HG02763 (cell line): ENCODE measurements at regions not wholly inside any gene's neighbourhood (a gene's known extent, or its start where the extent isn't known, plus 50 kb on each side); places are given as distances from the start of the nearest gene placed in this dataset.

Experiments used
- ATAC-seq: cut with Tn5 transposase; IDR thresholded peaks from one replicate; pipeline ENCODE4 v1.9.1; 2021; ENCODE audit warnings: mild to moderate bottlenecking, moderate library complexity; ENCODE audit not compliant: unreplicated experiment

DNA sequence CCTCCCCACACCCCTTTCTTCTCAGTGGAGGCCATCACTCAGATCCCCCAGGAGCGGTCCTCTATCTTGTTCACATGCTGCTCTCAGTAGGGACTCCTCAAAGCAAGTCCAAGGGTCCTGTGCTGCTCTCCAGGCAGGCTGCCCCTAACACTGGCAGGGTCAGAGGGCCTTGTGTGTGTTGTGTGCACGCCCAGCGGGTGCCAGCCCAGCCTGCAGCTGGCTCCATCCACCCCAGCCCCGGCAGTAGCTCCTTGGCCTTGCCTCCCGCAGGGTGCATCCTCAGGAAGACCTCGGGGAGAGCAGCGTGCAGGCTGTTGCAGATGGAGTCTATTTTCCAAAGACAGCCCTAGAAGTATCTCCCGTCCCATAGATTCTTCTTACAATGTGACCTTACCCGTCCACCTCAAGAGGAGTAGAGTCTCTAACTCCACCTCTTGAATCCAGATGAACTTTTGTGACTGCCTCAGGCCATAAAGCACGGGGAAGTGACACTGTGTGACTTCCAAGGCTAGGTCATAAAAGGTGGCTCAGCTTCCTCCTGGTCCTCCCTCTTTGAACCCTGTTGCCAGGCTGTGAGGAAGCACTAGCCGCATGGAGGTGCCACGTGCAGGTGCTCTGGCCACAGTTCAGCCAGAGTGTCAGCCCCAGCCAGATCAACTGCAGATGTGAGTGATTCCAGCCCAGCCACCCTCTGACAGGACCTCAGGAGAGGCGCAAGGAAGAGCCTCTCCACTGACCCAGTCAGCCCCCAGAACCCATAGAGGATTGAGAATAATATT, 531.6 kb downstream of the SHQ1 start:
- ATAC-seq, result no peak

GRCh38 chr3:72313308-72313707, 528.4 kb upstream of the PROK2 start:
- ATAC-seq, result no peak

GRCh38 chr3:72312339-72312738, 527.4 kb upstream of the PROK2 start:
- no peak for ATAC-seq

- no peak for ATAC-seq
Observed at GRCh38 chr3:72311425-72311824, 526.5 kb upstream of the PROK2 start.

DNA sequence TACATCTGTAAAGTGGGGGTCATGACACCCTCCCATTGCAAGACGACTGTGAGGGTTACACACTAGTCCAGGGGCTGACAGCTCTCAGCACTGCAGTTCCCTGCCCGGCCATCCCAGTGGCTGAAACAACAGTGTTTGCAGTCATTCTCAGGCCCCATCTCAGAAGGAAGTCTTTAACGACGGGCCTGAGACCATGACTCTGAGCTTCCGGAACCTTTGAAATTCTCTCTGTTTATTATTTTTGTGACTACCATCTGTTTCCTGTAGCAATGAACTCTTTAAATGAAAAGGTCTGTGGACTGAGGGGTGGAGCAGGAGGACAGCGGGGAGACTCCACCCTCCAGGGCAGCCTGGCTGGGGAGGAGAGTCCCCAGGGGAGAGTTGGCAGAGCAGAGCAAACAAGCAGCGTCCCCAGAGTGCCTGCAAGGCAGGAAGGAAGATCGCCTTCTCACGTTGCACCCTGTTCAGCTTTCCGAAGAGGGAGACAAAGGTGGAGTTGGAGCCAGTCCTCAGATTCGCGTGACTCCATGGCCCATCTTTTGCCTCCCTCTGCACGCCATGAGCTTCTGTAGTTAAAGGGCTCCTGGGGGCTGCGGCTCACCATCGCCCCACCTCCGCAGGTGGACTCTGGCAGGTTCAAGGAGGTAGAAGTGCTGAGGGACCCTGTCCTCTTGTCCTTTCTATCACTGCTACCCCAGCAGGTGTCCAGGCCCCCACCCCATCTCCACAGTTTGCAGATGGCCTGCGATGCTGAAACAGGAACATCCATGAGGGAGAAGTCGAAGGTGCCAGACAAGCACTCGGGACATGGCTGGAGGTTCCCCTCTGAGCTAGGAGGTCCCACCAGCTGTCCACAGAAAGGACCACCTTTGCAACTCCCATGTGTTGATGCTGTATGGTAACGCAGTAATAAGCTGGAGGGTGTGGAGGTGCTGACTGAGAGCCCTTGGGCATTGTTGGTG, 525.8 kb upstream of the PROK2 start:
- ATAC-seq, result peak; percentile 91

- ATAC-seq, result no peak
Observed at GRCh38 chr3:72309661-72310418, 524.9 kb upstream of the PROK2 start.

- ATAC-seq, result no peak
Observed at GRCh38 chr3:72308641-72309040, 523.7 kb upstream of the PROK2 start.

DNA sequence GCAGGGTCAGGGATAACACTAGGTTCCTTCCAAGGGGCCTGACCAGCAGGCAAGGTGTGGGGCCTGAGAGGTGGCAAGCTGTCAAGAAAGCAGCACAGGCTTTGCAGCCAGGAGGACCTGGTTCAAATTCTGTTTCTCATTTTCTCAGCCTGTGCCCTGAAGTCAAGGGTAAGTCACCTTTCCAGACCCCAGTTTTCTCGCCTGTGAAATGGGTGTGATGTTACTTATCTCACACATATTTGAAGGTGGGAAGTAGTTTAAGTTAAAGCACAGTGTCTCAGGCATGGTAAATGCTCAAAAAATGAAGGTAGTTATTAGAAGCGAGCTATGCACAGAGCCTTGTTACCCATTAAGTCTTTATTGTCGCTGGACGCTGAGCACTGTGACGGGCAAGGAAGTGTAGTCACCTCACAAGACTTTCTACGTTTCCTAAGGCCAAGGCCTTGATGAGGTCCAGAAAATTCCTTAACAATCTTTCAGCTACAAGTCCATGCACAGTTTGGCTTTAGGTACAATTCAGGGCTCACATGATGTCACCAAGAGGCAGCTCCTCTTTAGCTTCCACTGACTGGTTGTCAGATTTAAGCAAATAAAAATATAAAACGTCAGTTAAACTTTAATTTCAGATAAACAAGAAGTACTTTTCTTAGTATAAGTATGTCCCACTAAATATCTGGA, 522.6 kb upstream of the PROK2 start:
- no peak for ATAC-seq

DNA sequence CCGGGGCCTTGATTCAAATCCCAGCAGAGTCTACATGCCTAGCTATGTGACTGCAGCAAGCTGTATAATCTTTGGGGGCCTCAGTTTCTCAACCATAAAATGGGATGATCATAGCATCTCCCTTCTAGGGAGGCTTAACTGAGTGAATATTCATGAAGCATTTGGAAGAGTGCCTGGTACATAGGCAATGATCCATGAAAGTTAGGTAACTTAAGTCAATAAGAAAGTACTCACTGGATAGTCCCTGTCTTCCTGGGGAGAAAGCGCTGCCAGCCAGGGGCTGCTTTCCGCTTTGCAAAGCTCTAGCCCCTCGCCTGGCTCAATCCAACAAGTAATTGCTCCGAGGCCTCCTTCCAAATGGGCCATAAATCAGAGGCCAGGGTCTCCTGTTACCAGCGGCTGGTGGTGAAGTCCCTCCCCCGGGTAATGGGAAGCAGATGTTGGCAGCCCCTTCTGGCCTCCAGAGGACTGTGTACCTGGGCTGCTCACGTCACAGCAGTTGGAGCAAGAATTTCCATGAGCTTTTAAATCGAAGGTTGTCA, 521.9 kb upstream of the PROK2 start:
- no peak for ATAC-seq

DNA sequence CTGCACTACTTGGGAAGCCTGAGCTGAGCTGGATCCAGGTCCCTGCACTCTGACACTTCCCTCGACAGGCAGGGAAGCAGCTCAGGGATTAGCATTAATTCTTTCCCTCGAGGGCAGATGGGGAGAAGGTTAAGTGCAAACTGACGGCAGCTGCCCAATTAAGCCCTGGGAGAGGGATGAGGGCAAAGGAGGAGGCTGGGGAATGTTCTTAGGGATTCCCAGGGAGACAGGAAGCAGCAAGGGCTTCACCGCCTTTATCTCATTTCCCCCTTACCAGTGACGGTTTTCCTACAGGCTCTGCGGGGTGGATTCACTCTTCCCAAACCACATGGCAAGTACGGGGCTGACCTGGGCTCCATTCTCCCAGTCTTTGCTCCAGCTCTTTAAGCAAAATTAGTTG, 519.0 kb upstream of the PROK2 start:
- no peak for ATAC-seq

GRCh38 chr3:72301779-72302178, 516.8 kb upstream of the PROK2 start:
- ATAC-seq, result no peak

GRCh38 chr3:72300621-72301020, 515.7 kb upstream of the PROK2 start:
- ATAC-seq, result no peak

DNA sequence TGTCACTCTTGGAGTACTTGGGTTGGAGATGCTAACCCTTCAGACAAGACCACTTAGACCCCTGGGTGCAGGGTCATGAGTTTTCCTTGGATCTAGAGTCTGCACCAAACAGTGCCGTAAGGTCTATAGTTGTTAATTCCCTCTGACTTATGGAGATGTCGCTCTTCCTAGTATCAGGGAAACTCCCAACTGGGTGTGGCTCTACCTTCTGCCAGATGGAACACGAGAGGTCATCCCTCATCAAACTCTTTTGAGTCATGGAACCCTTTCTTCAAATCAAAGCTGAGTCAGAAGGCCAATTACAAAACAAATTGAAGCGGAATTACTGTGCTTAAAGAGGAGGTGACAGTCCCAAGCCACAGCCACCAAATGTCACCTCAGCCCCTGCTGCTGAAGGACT, 514.9 kb upstream of the PROK2 start:
- ATAC-seq, result no peak

DNA sequence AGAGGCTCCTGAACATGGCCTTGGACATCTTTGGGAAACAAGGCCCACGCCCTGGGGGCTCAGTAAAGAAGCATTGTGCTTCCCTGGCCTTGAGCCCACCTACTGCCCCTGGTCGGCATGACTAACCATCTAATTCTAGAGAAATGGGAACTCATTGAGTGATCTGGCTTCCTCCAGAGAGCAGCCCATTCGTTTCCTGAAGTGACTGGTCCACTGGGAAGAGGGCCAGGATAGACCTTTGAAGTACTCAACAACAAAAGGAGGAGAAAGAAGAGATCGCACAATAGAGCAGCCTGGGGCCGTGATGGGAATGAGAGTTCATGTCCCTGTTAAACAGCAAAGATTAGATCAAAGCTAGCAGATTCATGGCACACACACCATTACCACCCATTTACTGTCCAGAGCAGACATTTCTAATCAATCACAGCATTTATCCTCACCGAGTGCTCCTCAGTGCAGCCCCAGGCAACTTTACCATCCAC, 514.4 kb upstream of the PROK2 start:
- no peak for ATAC-seq

DNA sequence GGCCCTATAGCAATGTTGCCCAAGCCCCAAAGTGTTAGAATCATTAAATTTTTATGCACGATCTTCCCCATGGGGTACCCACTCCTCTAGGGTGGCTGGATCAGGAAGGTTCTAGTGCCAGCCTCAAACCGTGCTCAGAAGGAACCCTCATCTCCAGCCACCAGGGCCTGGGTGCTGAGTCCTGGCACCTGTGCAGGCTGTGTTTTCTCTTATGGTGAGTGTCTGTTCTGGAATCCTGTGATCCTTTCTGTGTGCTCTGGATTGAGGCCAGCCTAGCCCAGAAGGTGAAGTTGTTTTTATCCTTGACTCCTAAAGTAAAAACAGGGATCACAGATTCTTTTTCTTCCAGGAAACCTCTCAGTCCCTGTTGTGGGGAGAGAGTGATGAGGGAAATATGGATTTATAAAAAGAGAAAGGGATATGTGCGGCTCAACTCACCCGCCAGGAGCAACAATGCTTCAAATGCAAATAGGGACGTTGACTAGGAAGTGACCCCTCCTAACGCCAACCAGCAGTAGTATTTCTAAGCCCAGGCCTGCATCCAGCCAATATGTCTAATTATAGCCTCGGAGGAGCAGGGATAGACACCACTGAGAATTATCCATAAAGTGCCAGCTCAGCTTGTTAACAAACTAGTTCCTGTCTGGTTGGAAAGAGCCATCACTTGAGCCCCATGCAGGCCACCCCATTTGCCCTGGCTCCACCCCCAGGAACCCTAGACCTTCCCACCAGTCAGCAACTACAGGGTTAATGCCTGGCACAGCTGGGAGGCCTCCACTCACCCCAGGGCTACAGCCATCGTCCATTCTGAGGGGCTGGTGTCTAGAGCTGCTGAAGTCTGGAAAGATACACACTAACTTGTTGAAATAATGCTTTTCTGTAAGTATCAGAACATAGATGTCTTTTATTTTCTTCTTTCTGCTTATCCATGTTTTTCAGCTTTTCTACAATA, 513.5 kb upstream of the PROK2 start:
- ATAC-seq, result no peak

GRCh38 chr3:72297481-72297880, 512.5 kb upstream of the PROK2 start:
- ATAC-seq, result no peak

GRCh38 chr3:72296477-72297111, 511.6 kb upstream of the PROK2 start:
- ATAC-seq, result no peak

DNA sequence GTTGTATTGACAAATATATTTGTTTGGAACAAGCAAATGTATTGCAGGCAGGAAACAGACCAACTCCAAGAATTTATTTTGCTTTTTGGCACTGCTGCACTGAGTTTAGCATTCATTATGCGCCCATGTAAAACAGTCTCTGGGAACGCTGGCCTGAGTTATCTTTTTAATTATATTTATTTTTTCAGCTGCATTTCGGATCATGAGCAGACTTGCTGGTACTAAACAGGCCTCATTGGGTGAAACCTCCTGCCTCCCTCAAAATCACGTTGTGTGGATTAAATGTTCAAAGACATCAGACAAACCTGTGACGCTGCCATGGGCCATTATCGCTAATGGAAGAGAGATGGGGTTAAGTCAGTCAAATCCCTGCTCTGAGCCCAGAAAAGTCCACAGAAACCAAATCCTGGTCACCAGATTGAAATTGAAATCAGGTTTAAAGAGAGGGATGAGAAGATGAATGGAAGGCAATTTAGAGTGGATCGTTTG, 511.1 kb upstream of the PROK2 start:
- no peak for ATAC-seq
